Stimulated activated CD4-positive, alpha-beta T cell treated with anti-CD3 and anti-CD28 coated beads, TNF-alpha, amount 100 ng/mL, for 24 hours (primary cell): ENCODE measurements at regions not wholly inside any gene's neighbourhood (a gene's known extent, or its start where the extent isn't known, plus 50 kb on each side); places are given as distances from the start of the nearest gene placed in this dataset.
"Not testable (repeated sequence)": the region's sequence is repeated elsewhere in the genome, so short reads cannot be mapped to it uniquely, and the experiment has no call there.

ENCODE experiments used
- DNase-seq, 3 experiments: peaks; one replicate each; pipeline ENCODE4 v3.0.0-alpha.2; 2020; ENCODE audit warnings: low read depth in 3 of 3

DNA sequence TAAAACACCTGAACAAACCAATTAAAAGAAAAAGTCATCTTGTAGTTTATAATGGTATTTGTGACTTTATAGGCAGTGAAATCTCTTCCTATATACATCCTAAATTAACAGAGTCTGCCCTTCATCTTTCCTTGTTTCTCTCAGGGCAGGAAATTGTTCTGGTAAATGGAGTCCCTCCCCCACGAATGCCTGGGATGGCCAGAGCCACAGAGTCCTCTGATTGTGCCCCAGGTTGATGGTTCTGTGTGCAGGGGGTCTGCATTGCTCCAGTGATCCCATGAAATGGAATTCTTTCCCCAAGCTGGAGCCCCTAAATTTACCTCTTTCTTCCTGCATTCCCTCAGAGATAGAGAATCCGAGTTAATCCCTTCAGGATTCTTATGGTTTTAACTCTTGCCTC, 155.5 kb downstream of the MTX2 start:
- no peak for DNase-seq

DNA sequence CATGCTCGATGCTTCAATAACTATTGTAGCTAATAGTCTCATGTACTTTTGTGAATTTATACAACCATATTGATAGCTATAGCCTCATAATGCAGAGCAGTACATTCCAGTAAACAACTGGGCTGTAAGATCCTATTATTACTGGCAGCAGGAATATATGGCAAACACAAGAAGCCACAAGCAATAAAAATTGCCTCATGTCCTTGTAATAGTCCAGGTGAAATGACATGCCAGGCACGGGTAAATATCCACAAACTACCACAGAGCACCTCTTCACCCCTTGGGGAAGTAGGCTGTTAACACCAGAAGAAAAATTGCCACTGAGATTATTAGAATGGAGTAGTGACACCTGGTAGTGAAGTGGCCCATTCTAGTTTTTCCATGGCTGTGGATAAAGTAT, 158.3 kb downstream of the MTX2 start:
- DNase-seq: no peak

DNA sequence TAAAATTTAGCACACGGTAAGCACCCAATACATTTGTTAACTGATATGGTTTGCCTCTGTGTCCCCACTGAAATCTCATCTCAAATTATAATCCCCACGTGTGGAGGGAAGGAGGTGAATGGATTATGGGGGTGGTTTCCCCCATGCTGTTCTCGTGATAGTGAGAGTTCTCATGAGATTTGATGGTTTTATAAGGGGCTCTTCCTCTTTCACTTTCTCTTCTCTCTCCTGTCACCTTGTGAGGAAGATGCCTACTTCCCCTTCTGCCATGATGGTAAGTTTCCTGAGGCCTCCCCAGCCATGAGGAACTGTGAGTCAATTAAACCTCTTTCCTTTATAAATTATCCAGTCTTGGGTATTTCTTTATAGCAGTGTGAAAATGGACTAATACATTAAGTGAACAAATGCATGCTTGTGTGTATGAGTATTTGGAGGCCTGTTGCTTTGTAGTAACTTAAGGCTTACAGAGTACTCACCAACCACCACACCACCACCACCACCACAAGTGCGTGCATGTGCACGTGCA, 159.8 kb downstream of the MTX2 start:
- DNase-seq: not testable (repeated sequence)

DNA sequence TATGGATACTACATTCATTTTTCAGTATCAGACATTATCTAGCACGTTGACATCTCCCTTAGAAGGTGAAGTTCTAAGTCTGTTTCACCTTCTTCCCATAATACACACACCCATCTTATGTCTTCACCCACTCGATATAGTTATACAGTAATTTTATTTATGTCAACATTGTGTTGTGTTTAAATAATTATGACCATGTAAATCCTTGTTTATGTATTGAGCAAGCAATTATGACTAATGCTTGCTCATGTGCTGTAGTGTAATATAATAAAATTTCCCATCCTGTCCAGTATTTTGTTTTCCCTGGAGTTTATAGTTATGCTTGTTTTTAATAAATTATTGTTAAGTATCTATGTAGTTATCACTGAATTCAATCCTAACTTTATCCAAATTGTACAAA, 163.2 kb downstream of the MTX2 start:
- no peak for DNase-seq

DNA sequence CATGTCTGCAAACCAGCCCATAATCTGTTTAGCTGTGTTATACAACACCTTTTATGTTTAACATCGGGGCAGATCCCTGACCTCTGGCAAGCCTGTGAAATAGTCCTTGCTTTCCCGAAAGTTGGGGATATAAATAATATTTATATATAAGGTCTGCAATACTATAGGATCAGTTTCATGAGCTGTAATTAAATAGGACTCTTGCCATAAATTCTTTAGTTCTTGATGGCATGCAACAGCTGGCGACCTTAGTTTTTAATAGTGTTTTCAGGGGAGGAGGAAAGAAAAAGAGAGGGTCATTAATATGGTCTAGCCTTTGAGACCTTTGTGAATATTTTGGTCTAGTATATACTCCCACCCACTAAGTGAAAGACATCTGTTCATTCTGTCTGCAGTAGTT, 166.5 kb downstream of the MTX2 start:
- no peak for DNase-seq

DNA sequence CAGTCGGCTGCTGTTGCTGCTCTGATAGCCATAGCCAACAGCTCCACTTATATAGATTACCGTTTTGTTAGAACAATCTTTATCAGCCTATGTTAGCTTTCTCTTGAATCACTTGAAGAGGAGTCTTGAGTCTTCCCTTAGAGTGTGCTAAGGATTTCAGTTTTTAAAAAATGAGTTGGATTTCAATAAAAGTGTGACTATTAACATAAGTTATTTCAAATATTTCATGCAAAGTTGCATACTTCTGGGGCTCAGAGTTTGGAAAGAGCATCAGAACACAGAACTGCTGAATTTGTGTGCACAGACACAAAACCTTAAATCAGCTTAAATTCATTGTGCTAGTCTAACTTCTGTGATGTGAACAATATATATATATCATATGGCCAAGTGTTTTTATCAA, 174.7 kb downstream of the MTX2 start:
- no peak for DNase-seq

DNA sequence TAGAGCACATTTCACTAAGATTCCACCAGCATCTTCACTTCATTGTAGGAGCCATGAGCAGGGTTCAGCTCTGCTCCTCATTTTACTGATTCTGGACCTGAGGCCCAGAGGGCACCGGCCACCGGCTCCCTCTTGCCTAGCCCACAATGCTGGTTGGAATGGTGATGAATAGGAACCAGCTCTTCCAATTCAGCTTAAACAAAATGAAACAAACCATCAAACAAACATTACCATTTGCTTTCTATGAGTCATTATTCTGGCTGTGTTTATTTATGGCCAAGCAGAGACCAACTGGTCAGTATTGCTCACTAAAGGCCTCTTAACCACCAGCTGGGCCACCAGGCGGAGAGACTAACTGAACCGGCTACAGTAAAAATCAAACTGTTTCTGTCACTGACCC, 176.7 kb downstream of the MTX2 start:
- no peak for DNase-seq

DNA sequence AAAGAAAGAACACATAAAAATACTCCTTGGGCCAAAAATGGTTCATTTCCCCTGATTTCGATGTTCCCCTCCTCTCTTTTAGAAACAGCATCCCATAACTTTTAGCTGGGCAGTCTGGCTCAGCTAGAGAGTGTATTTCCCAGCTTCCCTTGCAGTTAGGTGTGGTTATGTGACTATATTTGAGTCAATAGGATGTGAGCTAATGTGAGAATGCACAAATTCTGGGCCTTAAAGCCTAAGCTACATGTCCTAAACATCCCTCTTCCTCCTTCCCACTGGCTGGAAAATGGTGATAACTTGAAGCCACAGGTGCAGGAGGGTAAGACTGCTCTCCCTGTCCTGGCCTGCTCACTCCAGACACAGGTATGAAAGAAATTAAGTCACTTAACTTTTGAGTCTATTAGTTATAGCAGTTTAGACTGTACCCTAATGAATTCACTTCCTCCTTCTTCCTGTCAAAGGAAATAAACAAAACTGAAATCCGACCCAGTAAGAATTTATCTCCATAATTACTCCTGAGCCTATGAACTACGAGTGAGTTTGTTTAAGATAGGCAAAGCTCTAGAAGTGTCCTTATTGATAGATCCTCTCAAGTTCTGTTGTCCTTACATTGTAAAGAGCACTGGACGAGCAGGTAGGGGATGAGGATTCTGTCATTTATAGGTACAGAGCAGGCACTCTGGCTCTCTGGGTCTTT, 177.6 kb downstream of the MTX2 start:
- DNase-seq: no peak

DNA sequence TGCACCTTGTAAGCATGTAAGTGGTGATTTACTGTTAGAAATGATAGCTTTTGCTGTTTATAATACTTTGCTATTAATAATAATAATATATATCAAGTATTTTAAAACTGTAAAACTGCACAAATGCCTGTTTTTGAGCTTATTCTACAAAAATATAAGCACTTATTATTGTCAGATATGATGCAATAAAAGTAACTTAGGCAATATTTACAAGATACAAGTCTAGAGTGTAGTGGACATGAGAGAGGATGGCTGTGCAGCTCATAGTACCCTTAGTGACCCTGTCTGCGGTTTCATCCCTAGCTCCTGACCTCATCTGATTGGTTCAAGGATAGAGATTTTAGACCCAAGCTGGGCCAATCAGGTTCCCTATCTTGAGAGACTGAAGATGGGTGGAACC, 178.4 kb downstream of the MTX2 start:
- no peak for DNase-seq

DNA sequence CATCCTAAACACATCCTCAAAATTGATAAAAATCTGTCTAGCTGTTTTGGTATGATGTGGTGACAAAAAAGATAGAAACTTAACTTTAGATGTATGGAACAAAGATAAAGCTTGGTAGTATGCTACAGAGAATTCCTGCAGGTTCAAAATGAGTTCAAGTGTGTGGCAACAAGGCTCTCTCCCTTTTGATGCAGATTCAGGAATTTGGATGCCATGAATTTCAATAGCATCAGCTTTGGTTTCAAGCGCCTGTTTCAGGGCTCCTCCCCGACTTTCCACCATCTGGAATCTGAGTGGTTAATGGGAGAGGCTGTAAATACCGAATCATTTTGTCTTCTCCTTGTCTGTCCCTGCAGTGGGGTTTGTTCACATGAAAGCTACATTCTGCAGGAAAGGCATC, 180.6 kb downstream of the MTX2 start:
- DNase-seq: no peak

DNA sequence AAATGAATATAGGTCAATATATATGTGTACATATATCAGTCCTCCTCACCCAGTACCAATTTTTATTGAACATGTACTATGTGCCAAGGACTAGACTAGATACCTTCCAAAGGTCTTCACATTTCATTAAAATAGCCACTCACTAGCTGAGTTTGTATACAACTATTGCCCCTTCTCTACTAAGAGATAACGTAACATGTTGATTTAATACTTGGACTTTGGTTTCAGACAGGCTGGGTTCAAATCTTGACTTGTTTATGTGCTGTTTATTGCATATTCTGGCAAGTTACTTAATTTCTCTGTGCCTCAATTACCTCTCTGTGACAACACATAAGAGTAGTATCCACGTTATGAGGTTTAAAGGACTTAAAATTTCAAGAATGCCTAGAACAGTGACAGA, 184.5 kb downstream of the MTX2 start:
- no peak for DNase-seq

DNA sequence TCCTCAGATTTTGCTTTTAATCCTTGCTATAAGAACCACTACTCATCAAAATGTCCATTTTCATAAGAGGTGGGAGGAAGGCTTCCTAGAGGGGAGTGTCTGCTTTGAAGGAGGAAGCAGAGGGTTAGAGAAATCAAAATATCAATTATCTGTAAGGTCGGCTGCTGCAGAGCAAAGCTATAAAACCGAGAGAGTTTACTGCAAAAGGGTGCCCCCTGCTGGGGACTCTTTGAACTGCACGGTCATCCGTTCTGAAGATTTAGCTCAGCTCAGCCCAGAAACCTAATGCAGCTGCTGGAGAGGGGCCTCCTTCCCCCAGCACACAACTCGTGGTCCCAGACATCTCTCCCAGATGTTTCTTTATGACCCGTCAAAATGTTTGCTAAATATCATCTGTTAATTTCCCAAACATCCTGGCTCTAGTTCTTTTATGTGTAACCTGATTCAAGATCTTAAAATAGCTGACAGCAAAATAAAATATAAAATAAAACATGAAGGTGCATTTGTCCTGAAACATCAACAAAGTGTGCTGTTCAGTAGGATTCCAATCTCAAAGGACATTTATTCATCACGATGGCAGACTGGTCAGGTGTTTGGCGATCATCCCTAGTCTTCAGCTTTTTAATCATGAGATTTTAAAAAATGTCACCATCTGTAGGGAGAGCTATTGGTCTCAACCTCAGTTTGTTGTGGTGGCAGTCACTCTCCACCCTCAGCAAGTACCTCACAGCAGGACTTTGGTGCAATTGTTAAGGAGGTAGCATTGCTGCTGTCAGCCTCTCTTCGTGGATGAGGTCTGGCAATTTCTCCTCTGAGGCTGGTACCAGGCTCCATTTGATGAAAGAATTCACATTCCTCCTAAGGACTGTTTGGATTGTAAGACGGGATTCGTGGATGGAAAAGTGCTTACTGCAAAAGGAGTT, 185.9 kb downstream of the MTX2 start:
- peak; percentile 62 to 77 (median 72) for DNase-seq

DNA sequence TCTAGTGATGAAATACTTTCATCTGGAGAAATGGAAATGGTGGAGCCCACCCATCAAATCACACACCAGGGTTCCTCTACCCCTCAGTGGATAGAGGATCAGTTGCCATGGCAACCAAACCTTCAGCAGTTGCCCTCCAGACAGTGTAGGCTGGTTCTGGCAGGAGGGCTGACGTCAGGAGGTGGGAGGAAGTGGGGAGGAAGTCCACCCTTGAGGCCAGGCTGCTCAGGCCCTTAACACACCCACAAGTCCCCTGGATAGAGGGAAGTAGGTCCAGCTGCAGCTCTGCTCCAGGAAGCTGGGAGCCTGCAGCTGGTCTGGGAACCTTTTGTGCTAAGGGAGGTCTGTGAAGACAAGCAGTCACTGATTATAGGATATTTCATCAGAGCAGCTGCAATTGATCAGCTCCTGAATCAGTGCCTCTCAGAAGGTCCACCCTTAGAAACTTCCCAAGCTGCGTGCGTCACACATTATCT, 186.6 kb downstream of the MTX2 start:
- no peak for DNase-seq

DNA sequence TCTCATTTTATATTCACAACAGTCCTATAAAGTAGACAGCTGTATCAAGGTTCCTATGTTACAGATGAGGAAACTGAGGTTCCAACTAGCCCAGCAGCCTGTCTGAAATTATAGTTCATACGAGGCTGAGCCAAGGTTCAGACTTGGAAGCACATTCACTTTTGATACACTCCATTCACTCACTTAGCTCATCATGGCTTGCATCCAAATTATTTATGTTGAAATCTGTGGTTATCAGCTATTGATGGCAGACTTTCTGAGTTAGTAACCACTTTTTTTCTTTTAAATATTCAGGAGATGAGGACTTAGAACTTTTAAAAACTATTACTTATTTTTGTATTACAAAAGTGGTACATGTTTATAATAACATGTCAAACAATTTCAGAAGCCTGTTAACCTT, 188.2 kb downstream of the MTX2 start:
- no peak for DNase-seq

DNA sequence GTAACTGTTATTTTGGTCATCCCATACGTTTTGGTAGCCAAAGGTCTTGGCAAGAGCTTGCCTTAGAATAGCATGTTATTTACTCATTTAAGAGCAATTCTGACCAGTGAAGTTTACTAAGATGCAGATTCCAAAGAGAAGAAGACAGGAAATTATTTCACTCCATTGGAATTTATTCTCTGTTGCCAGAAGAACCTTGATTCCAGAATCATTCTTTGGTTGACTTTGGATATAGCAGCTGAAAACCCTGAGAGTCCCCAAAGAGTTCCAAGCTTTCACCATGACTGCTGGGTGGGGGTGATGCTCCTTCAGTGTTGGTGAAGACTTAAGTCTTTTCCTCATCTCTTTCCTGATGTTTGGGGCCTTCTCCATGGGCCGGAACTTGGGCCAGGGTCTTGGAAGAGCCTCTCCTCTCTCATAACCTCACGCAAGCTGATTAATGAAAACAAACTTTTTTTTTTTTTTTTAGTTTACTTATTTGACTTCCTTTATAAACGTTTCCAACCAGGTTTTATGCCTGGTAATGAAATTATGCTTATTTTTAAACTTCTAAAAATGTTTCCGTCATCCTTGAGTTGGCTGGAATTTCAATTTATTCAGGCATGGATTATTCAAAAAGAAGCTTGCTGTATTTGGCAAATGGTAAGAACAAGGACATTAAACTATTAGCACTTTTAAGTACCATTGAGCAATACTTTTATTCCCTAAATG, 192.0 kb downstream of the MTX2 start:
- no peak for DNase-seq

DNA sequence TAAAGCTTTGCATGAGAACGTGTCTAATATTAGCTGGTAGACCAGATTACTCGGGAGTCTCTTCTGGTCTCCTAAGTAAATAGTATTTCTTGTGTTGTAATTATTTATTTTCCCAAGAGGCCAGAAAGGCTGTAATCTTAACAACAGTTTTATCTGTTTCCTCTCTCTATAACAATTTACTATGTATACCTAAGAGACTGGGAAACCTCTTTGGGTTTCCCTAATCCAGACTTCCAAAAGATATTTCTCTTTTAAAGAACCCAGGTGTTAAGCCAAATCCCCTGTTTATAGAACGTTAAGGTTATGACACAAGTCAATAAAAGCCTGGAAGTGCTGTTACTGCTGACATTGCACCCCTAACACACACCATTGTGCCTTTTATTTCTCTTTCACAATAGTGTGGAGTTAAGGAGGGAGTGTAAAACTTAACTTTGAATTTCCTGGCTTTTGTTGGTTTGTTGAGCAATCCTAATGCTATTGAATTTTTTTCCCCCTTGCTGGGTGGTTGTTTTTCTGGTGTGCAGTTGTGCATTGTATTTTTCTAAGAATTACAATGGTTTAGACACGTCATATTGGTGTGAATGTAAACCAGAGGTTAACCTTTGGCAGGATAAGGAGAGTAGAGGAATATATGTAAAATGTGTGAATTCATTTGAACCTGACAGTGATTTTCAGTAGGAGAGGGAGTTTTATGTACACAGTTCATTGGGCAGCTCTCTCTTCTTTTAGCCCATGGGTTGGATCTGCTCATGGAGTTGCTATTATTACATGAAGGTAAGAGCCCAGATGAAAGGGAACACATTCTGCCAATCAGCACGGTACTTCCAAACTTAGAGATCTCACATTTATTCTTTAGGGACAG, 192.8 kb downstream of the MTX2 start:
- no peak for DNase-seq

DNA sequence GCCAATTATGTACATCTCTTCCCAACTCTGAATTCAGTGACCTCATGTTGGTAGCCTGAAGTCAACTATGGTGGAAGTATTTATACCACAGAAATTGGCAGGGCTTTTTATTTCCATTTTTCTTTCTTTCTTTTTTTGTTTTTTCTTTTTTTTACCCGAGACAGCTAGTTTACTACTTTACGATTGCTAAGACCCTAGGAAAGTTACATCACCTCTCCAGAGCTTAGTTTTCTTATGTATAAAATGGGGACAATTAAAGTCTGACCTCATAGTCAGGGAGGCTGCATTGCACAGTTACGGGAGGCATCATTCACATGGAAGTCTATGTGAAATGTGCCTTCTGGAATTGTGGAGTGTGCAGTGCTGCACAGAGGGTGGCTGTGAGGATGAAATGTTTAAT, 194.3 kb downstream of the MTX2 start:
- no peak for DNase-seq

DNA sequence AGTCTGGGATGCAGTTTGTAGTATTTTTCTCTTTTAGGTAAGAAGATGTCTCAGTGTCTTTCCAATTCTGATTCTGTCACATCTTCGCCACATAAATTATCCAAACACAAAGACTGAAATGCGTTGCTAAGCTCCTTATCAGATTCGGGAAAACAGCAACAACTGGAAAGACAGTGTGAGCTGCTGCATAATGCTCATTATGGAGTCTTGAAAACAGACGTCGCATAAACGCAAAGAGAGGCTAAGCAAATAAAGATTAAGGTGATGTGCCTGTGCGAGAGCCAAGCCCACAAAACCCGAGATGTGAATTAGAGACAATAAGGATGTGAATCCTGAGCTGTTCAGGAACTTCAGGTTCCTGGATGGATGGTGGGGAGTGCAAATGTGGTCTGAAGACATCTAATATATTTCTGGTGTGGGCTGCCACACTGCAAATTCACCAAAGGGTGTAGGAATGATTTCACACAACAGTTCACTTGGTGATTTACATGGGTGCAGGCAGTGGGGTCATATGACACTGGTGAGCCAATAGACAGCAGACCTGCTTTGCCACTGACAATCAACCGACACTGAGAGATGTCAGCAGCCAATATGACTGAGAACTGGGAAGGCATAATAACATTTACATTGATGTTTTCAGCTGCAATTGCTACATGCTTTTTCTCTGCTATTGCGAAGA, 195.8 kb downstream of the MTX2 start:
- no peak for DNase-seq

DNA sequence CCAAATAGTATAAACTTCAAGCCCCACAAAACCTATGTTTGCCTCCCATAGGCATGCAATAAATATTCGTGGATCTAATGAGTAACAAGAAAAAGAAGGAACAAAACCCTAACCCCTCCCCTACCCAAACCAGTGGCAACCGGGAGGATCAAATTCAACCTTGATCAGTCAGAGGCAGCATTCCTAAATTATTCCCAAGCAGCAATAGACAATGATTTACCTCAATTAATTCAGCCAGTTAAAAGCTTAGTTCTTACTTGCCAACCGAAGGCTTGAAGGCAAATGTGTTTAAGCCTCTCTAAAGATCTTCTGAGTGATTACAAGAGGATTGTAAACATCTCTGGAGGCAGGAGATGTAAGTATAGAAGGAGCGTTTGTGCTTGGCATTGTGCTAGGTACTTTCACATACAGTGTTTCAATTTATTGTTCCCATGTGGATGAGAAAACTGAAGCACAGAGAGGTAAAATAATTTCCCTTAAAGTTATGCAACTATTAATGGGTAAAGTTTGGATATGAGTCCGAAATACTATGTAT, 197.7 kb downstream of the MTX2 start:
- DNase-seq: no peak

DNA sequence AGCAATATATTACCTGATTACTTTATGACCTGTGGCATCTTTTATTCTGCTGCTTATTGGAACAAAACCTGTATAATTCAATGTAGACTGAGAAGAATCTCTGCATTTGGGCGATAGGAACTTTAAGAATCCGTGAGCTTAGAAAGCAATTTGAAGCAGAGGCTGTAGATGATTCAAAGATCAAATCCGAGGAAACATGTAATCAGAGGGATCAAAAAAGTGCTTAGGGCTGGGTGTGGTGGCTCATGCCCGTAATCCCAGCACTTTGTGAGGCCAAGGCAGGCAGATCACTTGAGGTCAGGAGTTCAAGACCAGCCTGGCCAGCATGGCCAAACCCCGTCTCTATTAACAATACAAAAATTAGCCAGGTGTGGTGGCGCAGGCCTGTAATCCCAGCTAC, 198.4 kb downstream of the MTX2 start:
- no peak for DNase-seq
